GM12878 (cell line): ENCODE measurements at regions not wholly inside any gene's neighbourhood (a gene's known extent, or its start where the extent isn't known, plus 50 kb on each side); places are given as distances from the start of the nearest gene placed in this dataset.

ENCODE experiments used
- ATAC-seq: fragments of 200-7000 bp; cut with Tn5 transposase; 3 replicates; pipeline ENCODE4 v1.9.1; 2020; ENCODE audit warnings: mild to moderate bottlenecking, moderate library complexity
- BruUV-seq: library from RNA; stranded (reverse); fragments of 400-500 nt; replicated peaks from 2 replicates; lab custom pipeline; 2021; lab: Mats Ljungman, UMichigan
- CTCF ChIA-PET: fragments of 300-600 bp; sonication (Branson Sonifier 250); formaldehyde crosslinking; extraction: SDS; loops from one replicate; lab custom pipeline; 2021; ENCODE audit warnings: inconsistent platforms; lab: Yijun Ruan, JAX
- POLR2A ChIA-PET: fragments of 350-600 bp; formaldehyde crosslinking; extraction: SDS; loops from one replicate; lab custom pipeline; 2021; ENCODE audit warnings: inconsistent platforms; lab: Charles Lee
- RAD21 ChIA-PET: fragments of 300-600 bp; sonication (Branson Sonifier 250); formaldehyde crosslinking; loops from one replicate; lab custom pipeline; 2023; ENCODE audit warnings: antibody characterized with exemption; ENCODE audit not compliant: unreplicated experiment; lab: Charles Lee
- SMC1A ChIA-PET: fragments of 300-600 bp; sonication (Branson Sonifier 250); formaldehyde crosslinking; loops from one replicate; lab custom pipeline; 2023; ENCODE audit not compliant: unreplicated experiment, uncharacterized antibody; lab: Charles Lee
- DNase-seq: peaks from one replicate; pipeline ENCODE4 v3.0.0-alpha.2; 2011; ENCODE audit warnings: low read depth, low spot score
- FAIRE-seq: peaks from 3 replicates; lab custom pipeline; 2011; peaks lifted over from hg19 to GRCh38; lab: Jason Lieb, UNC
- H2AFZ ChIP-seq: 2 replicates; pipeline ENCODE4 v1.6.0; 2011; ENCODE audit warnings: low read depth, low read length, control low read depth; ENCODE audit not compliant: control insufficient read depth
- H3K27ac ChIP-seq: 2 replicates; pipeline ENCODE4 v1.5.1; 2011; ENCODE audit warnings: control low read depth; ENCODE audit not compliant: control insufficient read depth, insufficient read depth
- H3K27me3 ChIP-seq, 2 experiments: replicated peaks in 1 of 2; 2 replicates each; pipeline versions ENCODE4 v1.6.0 to v1.6.1; 2011; ENCODE audit warnings: low read length in 1 of 2; ENCODE audit not compliant: control insufficient read depth in 2 of 2, insufficient read depth in 2 of 2
- H3K36me3 ChIP-seq, 2 experiments: 2 replicates each; pipeline ENCODE4 v1.5.1; 2011; ENCODE audit warnings: low read length in 1 of 2; ENCODE audit not compliant: control insufficient read depth in 2 of 2, insufficient read depth in 2 of 2
- H3K4me1 ChIP-seq: 2 replicates; pipeline ENCODE4 v1.6.1; 2011; ENCODE audit warnings: mild to moderate bottlenecking, low read length, moderate library complexity, mixed read lengths; ENCODE audit not compliant: control insufficient read depth, insufficient read depth
- H3K4me2 ChIP-seq: 2 replicates; pipeline ENCODE4 v1.6.0; 2011; ENCODE audit warnings: control low read depth; ENCODE audit not compliant: control insufficient read depth, insufficient read depth
- H3K4me3 ChIP-seq: fragments of 200-600 bp; sonication (generic); 2 replicates; pipeline ENCODE4 v1.5.1; 2016
- H3K79me2 ChIP-seq: 2 replicates; pipeline ENCODE4 v1.6.0; 2011; ENCODE audit warnings: low read length; ENCODE audit not compliant: control insufficient read depth, insufficient read depth
- H3K9ac ChIP-seq: 2 replicates; pipeline ENCODE4 v1.8.0; 2011; ENCODE audit warnings: low read length, control low read depth, mixed read lengths; ENCODE audit not compliant: control insufficient read depth, insufficient read depth
- H3K9me3 ChIP-seq: replicated peaks from 3 replicates; pipeline ENCODE4 v1.5.1; 2011; ENCODE audit warnings: mild to moderate bottlenecking, low read length; ENCODE audit not compliant: control insufficient read depth, insufficient read depth
- H4K20me1 ChIP-seq: 2 replicates; pipeline ENCODE4 v1.6.0; 2011; ENCODE audit not compliant: control insufficient read depth, insufficient read depth
- CEBPB ChIP-seq, 2 experiments: fragments of 150-350 bp in 1 of 2; IDR thresholded peaks; 2 replicates each; pipeline ENCODE4 v1.6.1; 2012 to 2014; ENCODE audit warnings: low read depth in 2 of 2, low read length in 2 of 2, borderline replicate concordance in 1 of 2, inconsistent platforms in 1 of 2
- CHD4 ChIP-seq: fragments of 200-600 bp; sonication (generic); IDR thresholded peaks from 2 replicates; pipeline ENCODE4 v1.6.1; 2016; ENCODE audit warnings: mild to moderate bottlenecking
- E2F4 ChIP-seq: IDR thresholded peaks from 2 replicates; pipeline ENCODE4 v1.6.1; 2012; ENCODE audit warnings: low read depth, low read length, improper control_type of control experiment
- ESRRA ChIP-seq: IDR thresholded peaks from 2 replicates; pipeline ENCODE4 v1.6.1; 2012; ENCODE audit warnings: mild to moderate bottlenecking, low read length, improper control_type of control experiment
- EZH2 ChIP-seq: IDR thresholded peaks from 2 replicates; pipeline ENCODE4 v1.6.1; 2012; ENCODE audit warnings: low read depth, mild to moderate bottlenecking, control low read depth, inconsistent platforms, low read length, borderline replicate concordance; ENCODE audit not compliant: control insufficient read depth
- GABPA ChIP-seq: IDR thresholded peaks from 2 replicates; pipeline ENCODE4 v1.6.1; 2014; ENCODE audit warnings: antibody characterized with exemption, low read depth, mild to moderate bottlenecking, inconsistent platforms
- JUNB ChIP-seq: IDR thresholded peaks from 2 replicates; pipeline ENCODE4 v1.6.1; 2016; ENCODE audit warnings: antibody characterized with exemption, mild to moderate bottlenecking
- JUND ChIP-seq: IDR thresholded peaks from 2 replicates; pipeline ENCODE4 v1.6.1; 2012; ENCODE audit warnings: low read depth, mild to moderate bottlenecking, low read length, improper control_type of control experiment, moderate library complexity
- MEF2A ChIP-seq: IDR thresholded peaks from 2 replicates; pipeline ENCODE4 v1.6.1; 2011; ENCODE audit warnings: low read depth, mild to moderate bottlenecking, low read length, moderate library complexity; ENCODE audit not compliant: insufficient read depth
- NFYB ChIP-seq: IDR thresholded peaks from 2 replicates; pipeline ENCODE4 v1.6.1; 2011; ENCODE audit warnings: low read depth, mild to moderate bottlenecking, low read length, improper control_type of control experiment, moderate library complexity; ENCODE audit not compliant: insufficient read depth
- POU2F2 ChIP-seq: IDR thresholded peaks from 3 replicates; pipeline ENCODE4 v1.6.1; 2011; ENCODE audit warnings: low read depth, mild to moderate bottlenecking, low read length, borderline replicate concordance
- RAD51 ChIP-seq: fragments of 450-650 bp; IDR thresholded peaks from 2 replicates; pipeline ENCODE4 v1.6.1; 2016; ENCODE audit warnings: moderate library complexity, mild to moderate bottlenecking, inconsistent platforms
- SIX5 ChIP-seq: IDR thresholded peaks from 2 replicates; pipeline ENCODE4 v1.6.1; 2011; ENCODE audit warnings: mild to moderate bottlenecking, low read depth, low read length, moderate library complexity; ENCODE audit not compliant: severe bottlenecking
- SUPT20H ChIP-seq: IDR thresholded peaks from 2 replicates; pipeline ENCODE4 v1.6.1; 2011; ENCODE audit warnings: low read depth, mild to moderate bottlenecking, low read length, moderate library complexity, borderline replicate concordance; ENCODE audit not compliant: control insufficient read depth
- ZNF217 ChIP-seq: fragments of 450-650 bp; IDR thresholded peaks from 2 replicates; pipeline ENCODE4 v1.6.1; 2017; ENCODE audit warnings: antibody characterized with exemption, mild to moderate bottlenecking
- ZNF687 ChIP-seq: fragments of 450-650 bp; IDR thresholded peaks from 2 replicates; pipeline ENCODE4 v1.6.1; 2017; ENCODE audit warnings: mild to moderate bottlenecking, moderate library complexity
- WGBS: methylation state at CpG from one replicate; pipeline ENCODE4 v1.1.6; 2016; ENCODE audit warnings: low lambda C conversion rate; ENCODE audit not compliant: insufficient replicate concordance, insufficient coverage; ENCODE audit errors: missing lambda C conversion rate; 5-methylcytosine and 5-hydroxymethylcytosine counted together
- in situ Hi-C: fragments of 300-500 bp; cut with MboI; formaldehyde crosslinking; loops from 9 replicates; pipeline ENCODE4 v1.14.3; 2018; ENCODE audit warnings: mixed read lengths
- intact Hi-C: fragments of 100-400 bp; cut with micrococcal nuclease; formaldehyde crosslinking; loops from one replicate; pipeline ENCODE4 v1.14.2; 2022; ENCODE audit not compliant: unreplicated experiment
- TF ChIP-seq, protein P1 (sequence below): IDR thresholded peaks from 2 replicates; pipeline ENCODE4 v1.6.1; 2012; ENCODE audit warnings: low read depth, low read length, improper control_type of control experiment

DNA sequence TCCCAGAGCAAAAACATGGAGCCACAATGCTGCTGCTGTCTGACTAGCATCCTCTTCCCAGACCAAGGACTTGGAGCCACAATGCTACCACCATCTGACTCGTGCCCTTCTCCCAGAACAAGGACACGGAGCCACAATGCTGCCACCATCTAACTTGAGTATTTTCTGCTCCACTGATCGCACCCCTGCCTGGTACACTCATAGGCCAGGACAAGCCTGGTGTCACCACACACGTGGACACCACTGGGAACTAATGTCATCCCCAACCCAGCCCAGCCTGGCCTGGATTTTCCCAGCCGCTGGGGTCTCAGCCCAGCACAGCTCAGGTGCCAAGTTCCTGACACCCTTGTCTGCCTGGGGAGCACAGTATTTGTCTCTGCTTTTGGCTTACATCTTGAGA, 52.7 kb upstream of the GRIP2 start:
- Histone ChIP-seq H3K27me3 (peaks cover 0 to 4% of the 10 kb centered on the region in 2 experiments; a peak in 1 of 4 replicates), H3K4me3 (no peak overlapping the region), H3K9me3 (no peaks in the 10 kb centered on the region), H3K79me2 (no peaks in the 10 kb centered on the region), H3K27ac (no peak overlapping the region), H4K20me1 (no peaks in the 10 kb centered on the region), H3K36me3 (no peaks in the 10 kb centered on the region), H2AFZ (no peak overlapping the region), H3K9ac (no peak overlapping the region), H3K4me1 (no peaks in the 10 kb centered on the region), H3K4me2 (no peak overlapping the region)
- FAIRE-seq: no peak
- 7% methylated on average over 5 of the region's 5 CpGs for WGBS
- ChIA-PET SMC1A (no interaction called here), RAD21 (no interaction called here), POLR2A (no interaction called here), CTCF (no interaction called here)
- intact Hi-C loops (no loop called here), in situ Hi-C loops (no loop called here)
- no peak for DNase-seq
- TF ChIP-seq POU2F2 (no peak), ZNF217 (no peak), GABPA (no peak), E2F4 (no peak), CHD4 (no peak), SIX5 (no peak), JUNB (no peak), ESRRA (no peak), MEF2A (no peak), CEBPB (IDR thresholded peaks at IDR 0.05; ENCODE audit: borderline replicate concordance in 1 of 2, low read depth in 2 of 2, low read length in 2 of 2) (no peak), RAD51 (no peak), ZNF687 (no peak), EZH2 (no peak), SUPT20H (no peak), NFYB (no peak), JUND (no peak)
- TF ChIP-seq, protein P1, sequence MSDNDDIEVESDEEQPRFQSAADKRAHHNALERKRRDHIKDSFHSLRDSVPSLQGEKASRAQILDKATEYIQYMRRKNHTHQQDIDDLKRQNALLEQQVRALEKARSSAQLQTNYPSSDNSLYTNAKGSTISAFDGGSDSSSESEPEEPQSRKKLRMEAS: no peak
- ATAC-seq: no peak
- no TSS peak for BruUV-seq
